GM12874 (cell line): ENCODE measurements at regions not wholly inside any gene's neighbourhood (a gene's known extent, or its start where the extent isn't known, plus 50 kb on each side); places are given as distances from the start of the nearest gene placed in this dataset.

Experiments used
- TF ChIP-seq, protein P1 (sequence below): IDR thresholded peaks from 2 replicates; pipeline ENCODE4 v1.5.1; 2011; ENCODE audit warnings: low read depth, mild to moderate bottlenecking, control low read depth, low read length, moderate library complexity; ENCODE audit not compliant: insufficient read depth

DNA sequence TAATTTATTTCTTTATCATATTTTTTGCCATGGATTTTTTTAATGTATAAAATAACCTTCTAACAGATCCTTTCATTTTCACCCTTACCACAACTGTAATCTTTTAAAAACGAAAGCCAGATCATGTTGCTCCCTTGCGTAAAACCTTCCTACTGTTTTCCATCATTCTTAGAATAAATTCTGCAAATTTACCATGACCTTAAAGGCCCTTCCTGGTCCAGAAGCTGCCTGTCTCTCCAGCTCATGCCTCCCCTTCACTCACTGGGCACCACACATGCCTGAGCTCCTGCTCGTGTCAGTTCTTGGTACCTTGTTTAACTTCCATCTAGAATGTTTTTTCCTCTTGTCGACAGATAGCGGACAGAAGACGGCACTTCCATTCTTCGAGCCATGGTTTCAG, 245.0 kb upstream of the CDH5 start:
- TF ChIP-seq, protein P1, sequence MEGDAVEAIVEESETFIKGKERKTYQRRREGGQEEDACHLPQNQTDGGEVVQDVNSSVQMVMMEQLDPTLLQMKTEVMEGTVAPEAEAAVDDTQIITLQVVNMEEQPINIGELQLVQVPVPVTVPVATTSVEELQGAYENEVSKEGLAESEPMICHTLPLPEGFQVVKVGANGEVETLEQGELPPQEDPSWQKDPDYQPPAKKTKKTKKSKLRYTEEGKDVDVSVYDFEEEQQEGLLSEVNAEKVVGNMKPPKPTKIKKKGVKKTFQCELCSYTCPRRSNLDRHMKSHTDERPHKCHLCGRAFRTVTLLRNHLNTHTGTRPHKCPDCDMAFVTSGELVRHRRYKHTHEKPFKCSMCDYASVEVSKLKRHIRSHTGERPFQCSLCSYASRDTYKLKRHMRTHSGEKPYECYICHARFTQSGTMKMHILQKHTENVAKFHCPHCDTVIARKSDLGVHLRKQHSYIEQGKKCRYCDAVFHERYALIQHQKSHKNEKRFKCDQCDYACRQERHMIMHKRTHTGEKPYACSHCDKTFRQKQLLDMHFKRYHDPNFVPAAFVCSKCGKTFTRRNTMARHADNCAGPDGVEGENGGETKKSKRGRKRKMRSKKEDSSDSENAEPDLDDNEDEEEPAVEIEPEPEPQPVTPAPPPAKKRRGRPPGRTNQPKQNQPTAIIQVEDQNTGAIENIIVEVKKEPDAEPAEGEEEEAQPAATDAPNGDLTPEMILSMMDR: no peak

DNA sequence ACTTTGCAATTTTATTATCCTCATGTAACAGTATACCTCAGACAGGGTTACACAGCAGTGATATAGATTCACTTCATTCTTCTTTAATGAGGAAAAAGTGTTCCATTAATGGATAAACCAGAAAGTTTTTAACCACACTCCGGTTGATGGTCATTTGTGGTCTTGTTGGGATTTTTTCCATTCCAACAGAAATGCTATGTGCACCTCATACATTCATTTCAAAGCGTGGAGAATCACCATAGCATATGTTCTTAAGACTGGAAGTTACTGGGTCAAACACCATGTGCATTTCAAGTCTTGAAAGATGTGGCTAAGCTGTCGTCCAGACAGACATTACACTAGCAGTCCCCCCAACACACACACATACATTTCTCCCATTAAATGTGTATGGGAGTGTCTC, 245.8 kb upstream of the CDH5 start:
- TF ChIP-seq, protein P1: no peak

DNA sequence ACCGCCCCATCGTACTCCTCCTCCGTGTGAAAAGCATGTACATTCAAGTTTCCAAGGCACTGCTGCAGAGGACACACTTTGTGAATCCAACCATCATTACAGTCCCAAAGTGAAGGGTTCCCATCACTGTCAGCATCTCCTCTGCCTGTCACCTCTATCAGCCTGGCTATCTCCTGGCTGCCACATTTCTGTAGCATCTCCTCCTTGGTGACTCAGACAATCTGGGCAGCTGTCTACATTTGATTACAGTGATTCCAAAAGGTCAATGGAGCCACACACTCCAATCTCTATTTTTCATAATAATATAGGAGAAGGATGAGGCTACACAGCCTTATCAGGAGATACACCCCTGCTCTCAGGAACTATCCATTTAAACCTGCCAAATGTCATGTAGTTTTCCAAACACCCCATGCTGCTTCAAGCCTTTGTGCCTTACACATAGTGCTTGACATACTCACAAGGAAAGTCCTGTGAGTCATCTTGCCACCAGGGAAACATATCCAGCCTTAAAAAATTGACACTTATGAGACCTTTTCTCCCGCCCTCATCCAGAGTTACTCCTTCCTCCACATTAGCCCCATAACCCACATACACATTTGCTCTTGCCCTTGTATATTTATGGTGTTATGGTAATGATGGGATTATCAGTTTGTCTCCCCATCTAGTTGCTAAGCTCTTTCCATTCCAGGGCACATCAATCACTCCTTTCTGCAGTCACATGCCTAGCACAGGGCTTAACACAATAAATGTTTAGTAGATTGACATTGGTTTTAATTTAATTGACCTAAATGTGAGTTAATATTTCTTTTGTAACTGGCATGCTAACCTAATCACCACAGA, 250.1 kb upstream of the CDH5 start:
- TF ChIP-seq, protein P1: no peak

DNA sequence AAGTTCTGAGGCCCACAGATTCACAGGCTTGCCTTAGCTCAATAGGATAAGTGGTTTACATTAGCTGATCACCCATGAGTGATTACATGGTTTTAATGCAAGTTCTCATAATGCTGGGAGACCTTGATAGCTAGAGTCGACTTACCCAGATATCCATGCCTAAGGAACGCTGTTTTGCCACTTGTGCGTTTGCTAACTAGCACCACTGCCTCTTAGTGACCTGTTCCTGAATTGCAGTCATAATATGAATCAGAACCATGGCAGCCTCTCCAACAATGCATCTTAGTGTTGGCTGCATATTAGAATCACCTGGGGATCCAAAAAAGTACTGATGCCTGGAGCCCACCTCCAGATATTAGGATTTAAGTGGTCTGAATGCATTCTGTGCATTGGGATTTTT, 251.1 kb upstream of the CDH5 start:
- TF ChIP-seq, protein P1: no peak

DNA sequence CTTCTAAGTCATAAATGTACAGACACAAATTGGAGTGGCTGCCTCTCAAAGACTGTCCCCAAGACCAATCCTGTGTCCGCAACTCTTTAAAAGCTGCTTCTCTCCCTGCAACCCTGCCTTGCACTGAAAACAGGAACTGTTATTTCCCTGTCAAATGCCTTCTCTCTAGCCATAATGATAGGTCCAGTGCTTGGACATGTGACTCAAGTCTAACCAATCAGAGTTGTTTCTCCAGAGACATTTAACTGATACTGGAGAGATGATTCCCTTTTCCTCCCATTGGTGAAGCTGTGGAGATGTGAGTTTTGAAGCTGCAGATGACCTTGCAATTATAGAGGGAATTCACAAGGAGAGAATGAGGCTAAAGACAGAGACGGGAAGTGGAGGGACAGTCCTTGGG, 253.3 kb upstream of the CDH5 start:
- TF ChIP-seq, protein P1: no peak

DNA sequence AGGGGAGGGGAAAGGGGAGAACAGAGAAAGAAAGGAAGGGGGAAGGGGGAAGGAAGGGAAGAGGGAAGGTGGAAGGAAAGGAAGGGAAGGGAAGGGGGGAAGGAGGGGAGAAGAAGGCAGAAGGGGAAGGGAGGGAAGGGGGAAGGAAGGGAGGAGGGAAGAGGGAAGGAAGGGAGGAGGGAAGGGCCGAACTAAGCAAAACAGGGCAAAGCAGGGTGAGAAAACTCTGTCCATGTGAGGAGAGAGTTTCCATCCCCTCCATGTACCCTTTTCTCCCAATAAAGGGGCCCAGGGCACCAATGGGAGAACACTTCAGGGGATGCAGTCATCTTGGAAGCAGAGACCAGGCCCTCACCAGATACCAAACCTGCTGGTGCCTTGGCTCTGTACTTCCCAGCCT, 256.8 kb upstream of the CDH5 start:
- TF ChIP-seq, protein P1: no peak

DNA sequence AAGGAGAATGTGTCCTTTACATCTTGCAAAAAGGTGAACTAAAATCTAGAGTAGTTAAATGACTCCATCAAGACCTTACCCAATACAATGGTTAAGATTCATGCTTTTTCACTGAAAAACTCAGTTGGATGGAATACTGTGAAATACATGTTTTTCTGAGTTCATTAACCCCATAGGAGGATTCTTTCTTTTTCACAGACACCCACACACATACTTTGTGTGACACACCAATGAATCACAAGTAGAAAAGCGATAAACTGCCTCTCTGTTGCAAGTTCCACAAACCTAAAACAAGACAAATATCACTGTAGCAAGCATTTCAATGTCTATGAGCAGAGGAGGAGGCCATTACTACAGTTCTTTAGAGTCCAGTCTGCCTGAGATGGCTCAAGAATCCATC, 258.8 kb upstream of the CDH5 start:
- TF ChIP-seq, protein P1: no peak
